AG08396 (cell line): ENCODE measurements at regions not wholly inside any gene's neighbourhood (a gene's known extent, or its start where the extent isn't known, plus 50 kb on each side); places are given as distances from the start of the nearest gene placed in this dataset.

Source experiments
- DNase-seq: peaks from one replicate; pipeline ENCODE4 v3.0.0; 2012; ENCODE audit warnings: low spot score, mixed read lengths

- no peak for DNase-seq
Measured at GRCh38 chr19:28420811-28421550, 792.0 kb downstream of the UQCRFS1 start.

- DNase-seq: no peak
Measured at GRCh38 chr19:28419312-28419711, 793.6 kb downstream of the UQCRFS1 start.

GRCh38 chr19:28417361-28417760, 795.6 kb downstream of the UQCRFS1 start:
- no peak for DNase-seq

GRCh38 chr19:28416245-28416644, 796.7 kb downstream of the UQCRFS1 start:
- DNase-seq: no peak

- DNase-seq: no peak
Measured at GRCh38 chr19:28414748-28415147, 798.2 kb downstream of the UQCRFS1 start.

GRCh38 chr19:28409859-28410258, 803.1 kb downstream of the UQCRFS1 start:
- DNase-seq: no peak

GRCh38 chr19:28406966-28407365, 806.0 kb downstream of the UQCRFS1 start:
- DNase-seq: no peak

GRCh38 chr19:28405346-28405742, 807.6 kb downstream of the UQCRFS1 start:
- DNase-seq: no peak

- no peak for DNase-seq
Measured at GRCh38 chr19:28404472-28404871, 808.5 kb downstream of the UQCRFS1 start.

GRCh38 chr19:28403690-28404089, 809.3 kb downstream of the UQCRFS1 start:
- no peak for DNase-seq

- no peak for DNase-seq
Measured at GRCh38 chr19:28402701-28403290, 810.2 kb downstream of the UQCRFS1 start.

GRCh38 chr19:28401739-28402424, 811.1 kb downstream of the UQCRFS1 start:
- DNase-seq: no peak

- no peak for DNase-seq
Measured at GRCh38 chr19:28400953-28401671, 811.8 kb downstream of the UQCRFS1 start.

GRCh38 chr19:28399187-28399586, 813.8 kb downstream of the UQCRFS1 start:
- DNase-seq: no peak

- DNase-seq: no peak
Measured at GRCh38 chr19:28397800-28398199, 815.2 kb downstream of the UQCRFS1 start.

GRCh38 chr19:28397306-28397705, 815.6 kb downstream of the UQCRFS1 start:
- no peak for DNase-seq

GRCh38 chr19:28396287-28396831, 816.6 kb downstream of the UQCRFS1 start:
- no peak for DNase-seq

- no peak for DNase-seq
Measured at GRCh38 chr19:28394725-28395124, 818.2 kb downstream of the UQCRFS1 start.

- DNase-seq: no peak
Measured at GRCh38 chr19:28393574-28394336, 819.2 kb downstream of the UQCRFS1 start.

- DNase-seq: no peak
Measured at GRCh38 chr19:28388988-28389387, 824.0 kb downstream of the UQCRFS1 start.

- no peak for DNase-seq
Measured at GRCh38 chr19:28387507-28387906, 825.4 kb downstream of the UQCRFS1 start.

- DNase-seq: no peak
Measured at GRCh38 chr19:28386470-28386869, 826.5 kb downstream of the UQCRFS1 start.
